GM18508 (cell line): ENCODE measurements at regions not wholly inside any gene's neighbourhood (a gene's known extent, or its start where the extent isn't known, plus 50 kb on each side); places are given as distances from the start of the nearest gene placed in this dataset.
A peak's percentile ranks its signal among the peaks of the same experiment; 100 is the strongest.

Experiments
- ATAC-seq: cut with Tn5 transposase; IDR thresholded peaks from one replicate; pipeline ENCODE4 v1.9.1; 2021; ENCODE audit warnings: moderate number of reproducible peaks; ENCODE audit not compliant: insufficient read depth, unreplicated experiment

GRCh38 chr12:24759155-24759554 is 189.7 kb downstream of the BCAT1 start:
- no peak for ATAC-seq

DNA sequence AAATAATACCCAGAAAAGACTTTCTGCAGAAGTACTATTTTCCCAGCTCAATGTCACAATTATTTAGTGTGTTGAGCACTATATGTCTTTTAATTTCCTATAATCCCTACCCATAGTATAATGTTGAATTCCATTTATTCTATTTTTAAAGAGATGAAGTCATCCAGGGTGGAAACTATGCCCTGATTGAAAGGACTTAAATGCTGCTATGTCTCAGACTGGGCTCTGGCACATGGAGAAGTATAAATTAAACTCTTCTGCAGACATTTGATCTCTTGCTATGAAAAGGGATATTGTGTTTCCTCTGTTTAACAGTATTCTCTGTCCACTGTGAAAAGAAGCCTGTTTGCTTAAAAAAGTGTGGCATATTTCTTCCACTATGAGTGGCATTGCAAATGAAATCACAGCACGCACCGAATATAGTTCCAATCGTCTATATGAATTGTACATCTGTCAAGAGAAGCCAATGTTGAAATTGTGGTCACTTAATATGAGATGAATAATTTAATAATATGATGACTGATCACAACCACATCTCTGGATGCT is 192.3 kb downstream of the BCAT1 start:
- no peak for ATAC-seq

DNA sequence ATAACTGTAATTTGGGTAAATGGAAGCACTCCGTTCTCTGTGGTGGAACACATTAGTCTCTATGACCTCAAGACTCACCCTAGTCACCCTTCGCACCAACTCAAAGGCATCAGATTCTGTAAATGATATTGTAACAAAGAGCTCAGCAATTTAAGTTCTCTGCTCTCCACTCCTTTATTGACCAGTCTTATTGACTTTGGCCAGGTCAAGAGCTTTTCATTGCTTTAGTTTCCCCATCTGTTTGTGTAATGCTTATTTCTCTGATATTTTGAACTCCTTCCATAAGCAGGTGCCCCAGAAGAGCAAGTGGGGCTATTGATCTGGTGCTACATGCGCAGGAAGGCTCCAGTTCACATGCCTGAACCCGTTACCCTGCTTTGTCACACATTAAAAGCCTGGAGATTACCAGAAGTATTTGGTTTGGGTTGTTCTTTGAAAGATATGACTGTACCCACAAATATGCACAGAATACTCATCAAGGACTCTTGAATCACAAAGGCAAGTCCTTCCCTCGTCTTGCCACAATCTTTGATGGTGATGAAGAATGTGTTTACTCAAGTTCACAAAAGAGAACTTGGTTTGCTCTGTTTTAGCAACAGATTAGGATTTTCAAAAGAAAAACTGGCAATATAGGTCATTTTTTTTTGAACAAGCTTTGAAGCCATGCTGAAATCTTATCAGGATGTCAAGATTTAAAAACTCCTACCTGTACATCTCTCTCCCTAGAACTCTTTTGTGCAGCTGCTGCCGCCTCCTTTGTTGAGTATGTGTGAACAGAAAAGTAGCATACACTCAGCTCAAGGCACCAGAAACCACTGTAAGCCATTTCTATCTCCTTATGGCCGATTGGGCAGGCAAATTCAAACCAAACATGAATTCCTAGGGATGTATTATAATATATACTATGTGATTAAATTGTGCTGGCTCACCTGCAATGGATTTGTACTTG is 193.9 kb downstream of the BCAT1 start:
- no peak for ATAC-seq

- ATAC-seq, result no peak
Observed at GRCh38 chr12:24752763-24753462, 196.0 kb downstream of the BCAT1 start.

GRCh38 chr12:24751181-24751580 is 197.7 kb downstream of the BCAT1 start:
- no peak for ATAC-seq

- ATAC-seq, result no peak
Observed at GRCh38 chr12:24750263-24750662, 198.6 kb downstream of the BCAT1 start.

- no peak for ATAC-seq
Observed at GRCh38 chr12:24749171-24749570, 199.7 kb downstream of the BCAT1 start.

DNA sequence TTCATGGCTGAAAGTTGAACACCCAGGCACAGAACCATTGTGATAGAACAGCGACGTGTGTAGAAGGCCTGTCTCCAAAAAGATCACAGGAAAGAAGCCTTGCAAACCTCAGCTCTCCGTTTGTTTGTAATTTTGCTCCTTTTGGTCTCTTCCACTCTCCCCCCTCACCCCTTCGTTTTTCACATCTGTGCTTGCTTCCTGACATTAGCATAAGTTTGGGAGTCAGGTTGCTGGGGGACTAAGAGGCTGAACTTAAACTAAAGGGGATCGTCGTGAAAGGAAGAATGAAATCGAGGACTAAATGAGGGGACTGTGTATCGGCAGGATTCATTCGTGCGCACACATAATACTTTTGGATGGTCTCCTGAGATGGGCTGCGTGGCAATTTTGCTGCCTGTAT is 200.6 kb downstream of the BCAT1 start:
- no peak for ATAC-seq

DNA sequence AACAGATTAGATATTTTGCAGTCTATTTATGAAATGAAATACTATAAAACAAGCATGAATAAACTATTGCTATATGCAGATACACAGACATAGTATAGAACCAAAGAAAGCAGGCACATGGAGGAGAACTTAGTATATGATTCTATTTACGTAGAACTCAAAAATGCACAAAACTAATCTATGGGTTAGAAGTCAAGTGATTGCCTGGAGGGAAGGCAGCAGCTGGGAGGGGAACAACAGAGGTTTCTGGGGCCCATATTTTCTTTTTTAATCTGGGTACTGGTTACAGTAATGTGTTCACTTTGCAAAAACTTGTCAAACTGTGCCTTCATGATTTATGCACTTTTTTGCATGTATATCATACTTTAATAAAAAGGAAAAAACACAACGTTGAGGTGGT is 202.0 kb downstream of the BCAT1 start:
- ATAC-seq, result no peak

DNA sequence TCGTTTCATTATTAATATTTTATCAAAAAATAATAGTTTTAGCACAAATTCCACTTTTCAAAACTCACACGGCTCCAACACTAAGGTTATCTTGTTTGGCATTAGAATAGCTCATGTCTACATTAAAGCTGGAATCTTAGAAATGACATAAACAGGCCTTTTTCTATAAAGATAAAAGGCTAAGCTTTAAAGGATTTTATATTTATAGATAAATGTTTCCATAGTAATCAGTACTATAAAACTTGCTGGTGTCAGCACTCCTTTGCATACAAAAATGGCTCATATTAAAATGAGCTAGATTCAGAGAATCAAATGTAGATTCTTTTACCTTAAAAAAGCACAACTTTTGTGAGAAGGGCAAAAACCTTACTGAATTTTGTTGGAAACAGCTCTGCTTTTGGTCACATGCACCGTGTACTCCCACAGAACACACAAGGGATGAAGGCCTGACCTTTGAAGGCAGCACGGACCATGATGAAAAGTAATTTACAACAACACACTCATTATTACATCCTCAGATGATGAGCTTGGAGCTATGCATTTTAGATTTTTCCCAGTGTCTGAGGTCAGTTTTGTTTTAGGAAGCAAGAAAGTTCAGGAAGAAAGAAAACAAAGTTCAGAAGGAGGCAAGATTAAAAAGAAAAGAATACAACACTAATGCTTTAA is 202.8 kb downstream of the BCAT1 start:
- ATAC-seq, result no peak

- no peak for ATAC-seq
Observed at GRCh38 chr12:24743941-24744793, 204.7 kb downstream of the BCAT1 start.

GRCh38 chr12:24742378-24742777 is 206.5 kb downstream of the BCAT1 start:
- peak; percentile 69 for ATAC-seq

- peak; percentile 39 for ATAC-seq
Observed at GRCh38 chr12:24741216-24741615, 207.7 kb downstream of the BCAT1 start.

GRCh38 chr12:24739106-24739779 is 209.7 kb downstream of the BCAT1 start:
- ATAC-seq, result no peak

- no peak for ATAC-seq
Observed at GRCh38 chr12:24738441-24738840, 210.5 kb downstream of the BCAT1 start.

GRCh38 chr12:24731596-24731995 is 217.3 kb downstream of the BCAT1 start:
- no peak for ATAC-seq

DNA sequence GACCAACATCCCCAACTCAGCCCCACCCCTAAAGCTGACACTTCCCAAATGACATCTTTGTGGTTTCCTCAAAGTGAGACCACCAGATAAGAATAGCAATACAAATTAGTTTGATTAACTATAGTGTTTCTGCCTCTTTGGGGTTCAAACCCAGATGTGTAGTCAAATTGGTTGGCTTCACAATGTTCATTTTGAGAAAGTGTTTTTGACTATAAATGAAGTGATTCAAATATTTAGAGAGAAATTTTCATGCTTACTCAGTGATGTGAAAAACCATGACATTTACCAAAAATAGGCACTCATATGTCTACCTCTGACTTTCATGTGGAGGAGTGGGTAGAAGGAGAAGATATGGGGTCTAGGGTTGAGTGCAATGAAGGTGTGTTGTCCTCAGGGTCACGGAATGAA is 218.4 kb downstream of the BCAT1 start:
- ATAC-seq, result peak; percentile 46

- ATAC-seq, result no peak
Observed at GRCh38 chr12:24728826-24729225, 220.1 kb downstream of the BCAT1 start.

- no peak for ATAC-seq
Observed at GRCh38 chr12:24728366-24728765, 220.5 kb downstream of the BCAT1 start.
